ENCODE measurements at regions not wholly inside any gene's neighbourhood (a gene's known extent, or its start where the extent isn't known, plus 50 kb on each side); places are given as distances from the start of the nearest gene placed in this dataset.

GRCh38 chr12:126482238-126482889 is 1417.1 kb downstream of the AACS start:
- TF ChIP-seq GTF2I (CRISPR knock-in tag; conservative IDR thresholded peaks at IDR 0.05) (no peak), PRDM15 (CRISPR knock-in tag; IDR thresholded peaks at IDR 0.05) (no peak), NR2C2 (CRISPR knock-in tag; IDR thresholded peaks at IDR 0.05) (no peak), CTCF (IDR thresholded peaks at IDR 0.05) (no peak)
